ENCODE measurements at regions not wholly inside any gene's neighbourhood (a gene's known extent, or its start where the extent isn't known, plus 50 kb on each side); places are given as distances from the start of the nearest gene placed in this dataset.

DNA sequence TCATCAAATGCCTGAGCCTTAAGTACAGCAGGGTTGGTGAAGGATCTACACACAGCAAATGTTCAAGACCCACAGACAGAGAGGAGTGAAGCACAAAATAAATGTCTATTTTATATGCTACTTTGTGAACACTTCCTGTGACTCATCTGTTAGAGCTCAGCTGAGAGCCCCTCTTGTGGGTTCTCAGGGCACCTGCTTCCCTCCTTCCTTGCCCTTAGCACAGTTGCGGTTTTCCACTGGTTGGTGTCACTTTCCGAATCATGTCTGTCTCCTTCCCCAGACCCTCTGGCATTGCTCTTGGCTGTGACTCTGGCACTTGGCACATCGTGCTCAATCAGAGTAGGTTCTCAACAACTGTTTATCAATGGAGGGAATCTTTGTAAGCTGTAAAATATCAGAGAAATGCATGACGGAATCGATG is 128.5 kb upstream of the STC2 start:
- TF ChIP-seq ZNF426 (tag by site-specific recombination; IDR thresholded peaks at IDR 0.05) (no peak), GLIS2 (tag by site-specific recombination; IDR thresholded peaks at IDR 0.05) (no peak), KLF16 (tag by site-specific recombination; IDR thresholded peaks at IDR 0.05) (no peak), ZNF354C (tag by site-specific recombination; IDR thresholded peaks at IDR 0.05; ENCODE audit: borderline replicate concordance, low read depth) (no peak), ZNF521 (tag by site-specific recombination; IDR thresholded peaks at IDR 0.05) (no peak), KLF17 (tag by site-specific recombination; IDR thresholded peaks at IDR 0.05) (no peak), ZNF777 (tag by site-specific recombination; IDR thresholded peaks at IDR 0.05; ENCODE audit: borderline replicate concordance) (no peak), ZNF585B (tag by site-specific recombination; IDR thresholded peaks at IDR 0.05) (no peak), ZBTB20 (tag by site-specific recombination; IDR thresholded peaks at IDR 0.05) (no peak), GLIS1 (tag by site-specific recombination; IDR thresholded peaks at IDR 0.05) (no peak), ZEB2 (tag by site-specific recombination; IDR thresholded peaks at IDR 0.05) (no peak), ZBTB49 (tag by site-specific recombination; IDR thresholded peaks at IDR 0.05; ENCODE audit: low read depth) (no peak), ZNF423 (tag by site-specific recombination; IDR thresholded peaks at IDR 0.05) (no peak), REST (tag by site-specific recombination; IDR thresholded peaks at IDR 0.05) (no peak), FEZF1 (tag by site-specific recombination; IDR thresholded peaks at IDR 0.05) (no peak), ZNF341 (tag by site-specific recombination; IDR thresholded peaks at IDR 0.05; ENCODE audit: low read depth) (no peak)
- TF ChIP-seq, protein P1, sequence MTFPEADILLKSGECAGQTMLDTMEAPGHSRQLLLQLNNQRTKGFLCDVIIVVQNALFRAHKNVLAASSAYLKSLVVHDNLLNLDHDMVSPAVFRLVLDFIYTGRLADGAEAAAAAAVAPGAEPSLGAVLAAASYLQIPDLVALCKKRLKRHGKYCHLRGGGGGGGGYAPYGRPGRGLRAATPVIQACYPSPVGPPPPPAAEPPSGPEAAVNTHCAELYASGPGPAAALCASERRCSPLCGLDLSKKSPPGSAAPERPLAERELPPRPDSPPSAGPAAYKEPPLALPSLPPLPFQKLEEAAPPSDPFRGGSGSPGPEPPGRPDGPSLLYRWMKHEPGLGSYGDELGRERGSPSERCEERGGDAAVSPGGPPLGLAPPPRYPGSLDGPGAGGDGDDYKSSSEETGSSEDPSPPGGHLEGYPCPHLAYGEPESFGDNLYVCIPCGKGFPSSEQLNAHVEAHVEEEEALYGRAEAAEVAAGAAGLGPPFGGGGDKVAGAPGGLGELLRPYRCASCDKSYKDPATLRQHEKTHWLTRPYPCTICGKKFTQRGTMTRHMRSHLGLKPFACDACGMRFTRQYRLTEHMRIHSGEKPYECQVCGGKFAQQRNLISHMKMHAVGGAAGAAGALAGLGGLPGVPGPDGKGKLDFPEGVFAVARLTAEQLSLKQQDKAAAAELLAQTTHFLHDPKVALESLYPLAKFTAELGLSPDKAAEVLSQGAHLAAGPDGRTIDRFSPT (tag by site-specific recombination; IDR thresholded peaks at IDR 0.05) = no peak
- no peaks in the 10 kb centered on the region for H3K4me1 ChIP-seq (ENCODE audit: control insufficient read depth, insufficient read depth, low read length)
- H3K27ac ChIP-seq (ENCODE audit: extremely low read depth, low read depth, low read length) = no peak overlapping the region
- ChIA-PET CTCF (interaction anchor here (0.6 kb wide), 1 partner anchor 62 kb away, joined by 5 read pairs; no protein-coding TSS in a partner anchor), POLR2A (interaction anchor here (0.5 kb wide), 1 partner anchor 649 kb away, joined by 3 read pairs; no protein-coding TSS in a partner anchor)
- H3K36me3 ChIP-seq (ENCODE audit: control insufficient read depth in 2 of 2, insufficient read depth in 1 of 2, low read length in 2 of 2) = no peaks in the 10 kb centered on the region
- H3K4me3 ChIP-seq (ENCODE audit: low read depth, low read length) = no peak overlapping the region
- no peaks in the 10 kb centered on the region for H3K9me3 ChIP-seq (ENCODE audit: control insufficient read depth, insufficient read depth, low read depth, low read length)

DNA sequence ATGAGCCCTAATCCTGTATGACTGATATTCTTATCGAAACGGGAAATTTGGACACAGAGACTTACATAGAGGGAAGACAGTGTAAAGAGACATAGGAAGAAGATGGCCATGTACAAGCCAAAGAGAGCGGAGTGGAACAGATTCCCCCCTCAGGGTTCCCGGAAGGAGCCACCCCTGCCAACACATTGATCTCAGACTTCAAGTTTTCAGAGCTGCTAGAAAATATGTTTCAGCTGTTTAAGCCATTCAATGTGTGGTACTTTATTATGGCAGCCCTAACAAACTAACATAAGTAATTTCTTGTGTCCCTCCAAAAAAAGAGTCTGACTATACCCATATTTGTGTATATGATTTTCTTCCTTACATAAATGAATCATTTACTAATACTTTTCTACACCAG is 128.0 kb upstream of the STC2 start:
- H3K27ac ChIP-seq (ENCODE audit: extremely low read depth, low read depth, low read length) = no peak overlapping the region
- ChIA-PET CTCF (no interaction called here), POLR2A (no interaction called here)
- H3K4me1 ChIP-seq (ENCODE audit: control insufficient read depth, insufficient read depth, low read length) = no peaks in the 10 kb centered on the region
- H3K9me3 ChIP-seq (ENCODE audit: control insufficient read depth, insufficient read depth, low read depth, low read length) = no peaks in the 10 kb centered on the region
- no peaks in the 10 kb centered on the region for H3K36me3 ChIP-seq (ENCODE audit: control insufficient read depth in 2 of 2, insufficient read depth in 1 of 2, low read length in 2 of 2)
- H3K4me3 ChIP-seq (ENCODE audit: low read depth, low read length) = no peak overlapping the region
- TF ChIP-seq, protein P2, sequence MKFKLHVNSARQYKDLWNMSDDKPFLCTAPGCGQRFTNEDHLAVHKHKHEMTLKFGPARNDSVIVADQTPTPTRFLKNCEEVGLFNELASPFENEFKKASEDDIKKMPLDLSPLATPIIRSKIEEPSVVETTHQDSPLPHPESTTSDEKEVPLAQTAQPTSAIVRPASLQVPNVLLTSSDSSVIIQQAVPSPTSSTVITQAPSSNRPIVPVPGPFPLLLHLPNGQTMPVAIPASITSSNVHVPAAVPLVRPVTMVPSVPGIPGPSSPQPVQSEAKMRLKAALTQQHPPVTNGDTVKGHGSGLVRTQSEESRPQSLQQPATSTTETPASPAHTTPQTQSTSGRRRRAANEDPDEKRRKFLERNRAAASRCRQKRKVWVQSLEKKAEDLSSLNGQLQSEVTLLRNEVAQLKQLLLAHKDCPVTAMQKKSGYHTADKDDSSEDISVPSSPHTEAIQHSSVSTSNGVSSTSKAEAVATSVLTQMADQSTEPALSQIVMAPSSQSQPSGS (tag by site-specific recombination; IDR thresholded peaks at IDR 0.05; ENCODE audit: low read depth) = no peak
- TF ChIP-seq ZNF692 (tag by site-specific recombination; IDR thresholded peaks at IDR 0.05) (no peak), OSR2 (tag by site-specific recombination; IDR thresholded peaks at IDR 0.05) (no peak)
